ENCODE measurements at regions not wholly inside any gene's neighbourhood (a gene's known extent, or its start where the extent isn't known, plus 50 kb on each side); places are given as distances from the start of the nearest gene placed in this dataset.

DNA sequence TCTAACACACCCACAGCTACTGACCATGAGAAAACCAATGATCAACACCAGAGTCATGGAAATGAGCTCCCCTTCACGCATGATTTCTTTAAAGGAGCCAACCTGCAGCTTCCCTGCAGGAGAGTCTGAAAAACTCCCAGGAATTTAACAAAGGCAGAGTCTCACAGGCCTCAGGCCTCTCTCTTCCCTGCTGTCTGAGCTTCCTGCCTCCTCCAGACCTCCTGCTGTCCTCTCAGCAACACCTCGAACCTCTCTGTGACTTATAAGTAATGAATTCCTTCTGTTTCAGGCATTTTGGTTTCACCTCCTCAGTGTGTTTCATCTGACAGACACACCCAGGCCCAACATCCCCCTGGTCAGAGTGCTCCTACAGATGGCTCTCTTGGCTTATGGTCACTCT is 1044.4 kb downstream of the UQCRFS1 start (continued):
- TF ChIP-seq, protein P1, sequence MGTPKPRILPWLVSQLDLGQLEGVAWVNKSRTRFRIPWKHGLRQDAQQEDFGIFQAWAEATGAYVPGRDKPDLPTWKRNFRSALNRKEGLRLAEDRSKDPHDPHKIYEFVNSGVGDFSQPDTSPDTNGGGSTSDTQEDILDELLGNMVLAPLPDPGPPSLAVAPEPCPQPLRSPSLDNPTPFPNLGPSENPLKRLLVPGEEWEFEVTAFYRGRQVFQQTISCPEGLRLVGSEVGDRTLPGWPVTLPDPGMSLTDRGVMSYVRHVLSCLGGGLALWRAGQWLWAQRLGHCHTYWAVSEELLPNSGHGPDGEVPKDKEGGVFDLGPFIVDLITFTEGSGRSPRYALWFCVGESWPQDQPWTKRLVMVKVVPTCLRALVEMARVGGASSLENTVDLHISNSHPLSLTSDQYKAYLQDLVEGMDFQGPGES (IDR thresholded peaks at IDR 0.05) = no peak
- TF ChIP-seq, protein P2, sequence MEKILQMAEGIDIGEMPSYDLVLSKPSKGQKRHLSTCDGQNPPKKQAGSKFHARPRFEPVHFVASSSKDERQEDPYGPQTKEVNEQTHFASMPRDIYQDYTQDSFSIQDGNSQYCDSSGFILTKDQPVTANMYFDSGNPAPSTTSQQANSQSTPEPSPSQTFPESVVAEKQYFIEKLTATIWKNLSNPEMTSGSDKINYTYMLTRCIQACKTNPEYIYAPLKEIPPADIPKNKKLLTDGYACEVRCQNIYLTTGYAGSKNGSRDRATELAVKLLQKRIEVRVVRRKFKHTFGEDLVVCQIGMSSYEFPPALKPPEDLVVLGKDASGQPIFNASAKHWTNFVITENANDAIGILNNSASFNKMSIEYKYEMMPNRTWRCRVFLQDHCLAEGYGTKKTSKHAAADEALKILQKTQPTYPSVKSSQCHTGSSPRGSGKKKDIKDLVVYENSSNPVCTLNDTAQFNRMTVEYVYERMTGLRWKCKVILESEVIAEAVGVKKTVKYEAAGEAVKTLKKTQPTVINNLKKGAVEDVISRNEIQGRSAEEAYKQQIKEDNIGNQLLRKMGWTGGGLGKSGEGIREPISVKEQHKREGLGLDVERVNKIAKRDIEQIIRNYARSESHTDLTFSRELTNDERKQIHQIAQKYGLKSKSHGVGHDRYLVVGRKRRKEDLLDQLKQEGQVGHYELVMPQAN (conservative IDR thresholded peaks at IDR 0.05) = no peak
- TF ChIP-seq TCF3 (IDR thresholded peaks at IDR 0.05; ENCODE audit: borderline replicate concordance, insufficient read depth, low read depth, low read length) = no peak

DNA sequence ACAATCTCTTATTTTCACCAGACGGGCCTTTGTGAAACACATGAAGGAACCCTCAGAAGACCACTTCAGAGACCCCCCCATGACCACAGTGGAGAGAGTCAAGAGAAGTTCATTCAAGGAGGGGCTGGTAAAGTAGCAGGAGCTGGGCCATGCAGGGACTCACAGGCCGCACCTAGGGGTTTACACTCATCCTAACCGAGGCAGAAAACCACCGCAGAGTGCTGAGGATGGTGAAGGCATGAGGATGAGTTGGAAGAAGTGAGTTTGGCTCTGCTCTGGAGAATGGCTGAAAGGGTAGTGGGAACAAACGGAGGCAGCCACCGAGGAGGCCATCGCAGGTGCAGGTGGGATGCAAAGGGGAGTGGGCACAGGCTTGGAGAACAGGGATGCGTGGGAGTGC is 1046.9 kb downstream of the UQCRFS1 start:
- no peaks in the 10 kb centered on the region; the same call in 2 of the 3 replicates for H3K9me3 ChIP-seq (replicated peaks; ENCODE audit: control insufficient read depth, insufficient read depth, low read length)
- H4K20me1 ChIP-seq (ENCODE audit: control insufficient read depth, insufficient read depth) = no peaks in the 10 kb centered on the region
- H3K27ac ChIP-seq (ENCODE audit: control insufficient read depth, insufficient read depth) = no peak overlapping the region
- no peaks in the 10 kb centered on the region for H3K27me3 ChIP-seq (replicated peaks in 1 of 2; ENCODE audit: control insufficient read depth in 2 of 2, insufficient read depth in 2 of 2, low read length in 1 of 2)
- ChIA-PET RAD21 (ENCODE audit: unreplicated experiment) (interaction anchor here (1.1 to 2.5 kb wide), 2 partner anchors 37 to 153 kb away, joined by 3 to 5 read pairs; no protein-coding TSS in a partner anchor), POLR2A (no interaction called here), SMC1A (ENCODE audit: uncharacterized antibody, unreplicated experiment) (interaction anchor here (1.2 to 2.3 kb wide), 4 partner anchors 10 to 153 kb away, joined by 3 to 5 read pairs (median 4); no protein-coding TSS in a partner anchor), CTCF (interaction anchor here (1.6 kb wide), 1 partner anchor 49 kb away, joined by 3 read pairs; no protein-coding TSS in a partner anchor)
- intact Hi-C loops (cut with micrococcal nuclease; ENCODE audit: unreplicated experiment) = no loop called here
- no peak for DNase-seq (ENCODE audit: low read depth, low spot score)
- in situ Hi-C loops (cut with MboI) = no loop called here
- no peaks in the 10 kb centered on the region for H3K4me1 ChIP-seq (ENCODE audit: control insufficient read depth, insufficient read depth, low read length)
- no peak for FAIRE-seq
- TF ChIP-seq TBL1XR1 (IDR thresholded peaks at IDR 0.05; ENCODE audit: low read depth, low read length) = no peak
- TF ChIP-seq ZZZ3 (IDR thresholded peaks at IDR 0.05; ENCODE audit: control insufficient read depth, insufficient read length, low read depth) = no peak
- no peak for TF ChIP-seq HCFC1 (IDR thresholded peaks at IDR 0.05; ENCODE audit: low read length)
- no peak for TF ChIP-seq TCF12 (IDR thresholded peaks at IDR 0.05; ENCODE audit: low read depth, low read length)
- no peak for TF ChIP-seq GATAD2B (conservative IDR thresholded peaks at IDR 0.05; ENCODE audit: low read depth)
- TF ChIP-seq, protein P3, sequence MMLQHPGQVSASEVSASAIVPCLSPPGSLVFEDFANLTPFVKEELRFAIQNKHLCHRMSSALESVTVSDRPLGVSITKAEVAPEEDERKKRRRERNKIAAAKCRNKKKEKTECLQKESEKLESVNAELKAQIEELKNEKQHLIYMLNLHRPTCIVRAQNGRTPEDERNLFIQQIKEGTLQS (IDR thresholded peaks at IDR 0.05; ENCODE audit: borderline replicate concordance, extremely low read depth, low read depth, low read length) = no peak
- no peak for TF ChIP-seq KDM1A (IDR thresholded peaks at IDR 0.05; ENCODE audit: borderline replicate concordance)
- no peak overlapping the region for H2AFZ ChIP-seq (ENCODE audit: control insufficient read depth, low read depth, low read length)
- BruUV-seq (replicated peaks) = no TSS peak
- H3K4me3 ChIP-seq = no peak overlapping the region
- no peaks in the 10 kb centered on the region for H3K36me3 ChIP-seq (ENCODE audit: control insufficient read depth in 2 of 2, insufficient read depth in 2 of 2, low read length in 1 of 2)
- H3K4me2 ChIP-seq (ENCODE audit: control insufficient read depth, insufficient read depth) = no peak overlapping the region
- no peaks in the 10 kb centered on the region for H3K79me2 ChIP-seq (ENCODE audit: control insufficient read depth, insufficient read depth, low read length)
- 47% methylated on average over 8 of the region's 8 CpGs for WGBS (ENCODE audit: insufficient coverage, insufficient replicate concordance, low lambda C conversion rate, missing lambda C conversion rate)
- ATAC-seq = no peak
- H3K9ac ChIP-seq (ENCODE audit: control insufficient read depth, insufficient read depth, low read length) = no peak overlapping the region
